ENCODE measurements at regions not wholly inside any gene's neighbourhood (a gene's known extent, or its start where the extent isn't known, plus 50 kb on each side); places are given as distances from the start of the nearest gene placed in this dataset.

DNA sequence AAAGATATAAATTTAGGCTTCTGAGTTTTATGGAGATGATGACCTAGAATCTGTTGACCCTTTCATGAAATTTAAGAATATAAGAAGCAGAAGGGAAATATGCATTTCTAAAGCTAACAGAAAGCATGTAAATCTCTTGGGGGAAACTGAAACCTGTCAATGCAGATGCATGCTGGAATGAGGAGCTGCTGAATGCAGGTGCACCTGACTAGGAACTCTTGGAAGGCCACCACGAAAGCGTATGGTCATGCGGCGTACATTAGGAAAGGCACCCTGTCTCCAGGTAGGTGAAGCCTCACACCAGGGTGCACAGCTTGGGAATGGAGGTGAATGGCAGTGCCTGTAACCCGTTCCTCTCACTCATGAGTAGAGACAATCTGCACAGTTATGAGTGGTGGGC, 309.7 kb downstream of the SEC16B start:
- TF ChIP-seq CTCF (conservative IDR thresholded peaks at IDR 0.05): no peak
- no peak for TF ChIP-seq EZH2 (IDR thresholded peaks at IDR 0.05; ENCODE audit: low read depth)

Measured in PC-9 (cell line).